ENCODE measurements at regions not wholly inside any gene's neighbourhood (a gene's known extent, or its start where the extent isn't known, plus 50 kb on each side); places are given as distances from the start of the nearest gene placed in this dataset.

- TF ChIP-seq CTCF (IDR thresholded peaks at IDR 0.05) (no peak), ZFX (IDR thresholded peaks at IDR 0.05; ENCODE audit: borderline replicate concordance) (no peak)
Observed at GRCh38 chr2:187081461-187081860, 232.5 kb upstream of the ZSWIM2 start.
